ENCODE measurements at regions not wholly inside any gene's neighbourhood (a gene's known extent, or its start where the extent isn't known, plus 50 kb on each side); places are given as distances from the start of the nearest gene placed in this dataset.

DNA sequence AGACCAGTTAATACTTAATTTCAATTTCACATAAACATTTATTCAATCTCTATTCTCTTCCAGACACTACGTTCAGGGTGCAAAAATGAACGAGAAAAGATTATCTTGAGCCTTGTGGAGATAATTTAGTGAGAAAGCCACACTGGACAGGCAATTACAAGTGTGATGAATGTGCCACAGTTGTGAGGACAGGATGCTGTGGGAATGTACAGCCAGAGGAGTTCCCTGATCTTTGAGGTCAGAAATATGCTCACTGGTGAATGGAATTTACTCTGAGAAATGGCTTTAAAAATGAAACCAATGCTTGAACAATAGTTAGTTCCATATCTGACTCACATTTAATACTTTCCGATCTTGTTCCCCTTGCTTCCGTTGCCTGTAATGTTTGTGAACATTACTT is 864.8 kb downstream of the GATA3 start:
- H3K27ac ChIP-seq (replicated peaks) = no peak overlapping the region
- no peak overlapping the region for H3K4me3 ChIP-seq (replicated peaks; ENCODE audit: insufficient read depth, low read length)
- DNase-seq (ENCODE audit: low read depth in 1 of 2, low spot score in 1 of 2) = no peak
- no peak for TF ChIP-seq POLR2AphosphoS5 (IDR thresholded peaks at IDR 0.05; ENCODE audit: low read depth)
- TF ChIP-seq GABPA (IDR thresholded peaks at IDR 0.05; ENCODE audit: low read depth) = no peak
- TF ChIP-seq, protein P1, sequence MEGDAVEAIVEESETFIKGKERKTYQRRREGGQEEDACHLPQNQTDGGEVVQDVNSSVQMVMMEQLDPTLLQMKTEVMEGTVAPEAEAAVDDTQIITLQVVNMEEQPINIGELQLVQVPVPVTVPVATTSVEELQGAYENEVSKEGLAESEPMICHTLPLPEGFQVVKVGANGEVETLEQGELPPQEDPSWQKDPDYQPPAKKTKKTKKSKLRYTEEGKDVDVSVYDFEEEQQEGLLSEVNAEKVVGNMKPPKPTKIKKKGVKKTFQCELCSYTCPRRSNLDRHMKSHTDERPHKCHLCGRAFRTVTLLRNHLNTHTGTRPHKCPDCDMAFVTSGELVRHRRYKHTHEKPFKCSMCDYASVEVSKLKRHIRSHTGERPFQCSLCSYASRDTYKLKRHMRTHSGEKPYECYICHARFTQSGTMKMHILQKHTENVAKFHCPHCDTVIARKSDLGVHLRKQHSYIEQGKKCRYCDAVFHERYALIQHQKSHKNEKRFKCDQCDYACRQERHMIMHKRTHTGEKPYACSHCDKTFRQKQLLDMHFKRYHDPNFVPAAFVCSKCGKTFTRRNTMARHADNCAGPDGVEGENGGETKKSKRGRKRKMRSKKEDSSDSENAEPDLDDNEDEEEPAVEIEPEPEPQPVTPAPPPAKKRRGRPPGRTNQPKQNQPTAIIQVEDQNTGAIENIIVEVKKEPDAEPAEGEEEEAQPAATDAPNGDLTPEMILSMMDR (IDR thresholded peaks at IDR 0.05; ENCODE audit: insufficient read depth, low read length) = no peak
- no peaks in the 10 kb centered on the region for H3K27me3 ChIP-seq (ENCODE audit: insufficient read depth, poor library complexity, severe bottlenecking)

DNA sequence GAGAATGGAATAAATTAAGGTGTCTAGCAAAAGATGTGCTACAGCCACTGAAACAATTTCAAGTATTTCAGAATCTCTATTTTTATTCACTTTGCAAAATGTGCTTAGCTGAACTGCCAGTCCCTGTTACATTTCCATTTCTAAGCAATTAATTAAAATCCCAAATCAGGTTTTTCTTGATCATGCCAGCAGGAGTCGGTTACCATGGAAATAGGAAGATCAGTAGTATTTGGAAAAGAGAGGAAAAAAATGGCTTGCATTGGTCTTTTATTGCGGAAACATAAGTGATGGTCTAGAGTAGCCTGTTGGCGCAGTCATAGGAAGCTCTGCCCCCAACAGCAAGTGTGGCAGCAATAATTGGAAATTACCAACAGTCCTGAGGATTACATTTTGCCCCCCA is 867.1 kb downstream of the GATA3 start:
- no peak for DNase-seq (ENCODE audit: low read depth in 1 of 2, low spot score in 1 of 2)
- Histone ChIP-seq H3K27ac (replicated peaks) (no peak overlapping the region), H3K4me3 (replicated peaks; ENCODE audit: insufficient read depth, low read length) (no peak overlapping the region), H3K27me3 (ENCODE audit: insufficient read depth, poor library complexity, severe bottlenecking) (no peaks in the 10 kb centered on the region)
- TF ChIP-seq, protein P1 (IDR thresholded peaks at IDR 0.05; ENCODE audit: insufficient read depth, low read length) = no peak
- TF ChIP-seq POLR2AphosphoS5 (IDR thresholded peaks at IDR 0.05; ENCODE audit: low read depth) (no peak), SPI1 (IDR thresholded peaks at IDR 0.05; ENCODE audit: borderline replicate concordance, low read depth) (no peak), GABPA (IDR thresholded peaks at IDR 0.05; ENCODE audit: low read depth) (no peak)
- TF ChIP-seq, protein P2, sequence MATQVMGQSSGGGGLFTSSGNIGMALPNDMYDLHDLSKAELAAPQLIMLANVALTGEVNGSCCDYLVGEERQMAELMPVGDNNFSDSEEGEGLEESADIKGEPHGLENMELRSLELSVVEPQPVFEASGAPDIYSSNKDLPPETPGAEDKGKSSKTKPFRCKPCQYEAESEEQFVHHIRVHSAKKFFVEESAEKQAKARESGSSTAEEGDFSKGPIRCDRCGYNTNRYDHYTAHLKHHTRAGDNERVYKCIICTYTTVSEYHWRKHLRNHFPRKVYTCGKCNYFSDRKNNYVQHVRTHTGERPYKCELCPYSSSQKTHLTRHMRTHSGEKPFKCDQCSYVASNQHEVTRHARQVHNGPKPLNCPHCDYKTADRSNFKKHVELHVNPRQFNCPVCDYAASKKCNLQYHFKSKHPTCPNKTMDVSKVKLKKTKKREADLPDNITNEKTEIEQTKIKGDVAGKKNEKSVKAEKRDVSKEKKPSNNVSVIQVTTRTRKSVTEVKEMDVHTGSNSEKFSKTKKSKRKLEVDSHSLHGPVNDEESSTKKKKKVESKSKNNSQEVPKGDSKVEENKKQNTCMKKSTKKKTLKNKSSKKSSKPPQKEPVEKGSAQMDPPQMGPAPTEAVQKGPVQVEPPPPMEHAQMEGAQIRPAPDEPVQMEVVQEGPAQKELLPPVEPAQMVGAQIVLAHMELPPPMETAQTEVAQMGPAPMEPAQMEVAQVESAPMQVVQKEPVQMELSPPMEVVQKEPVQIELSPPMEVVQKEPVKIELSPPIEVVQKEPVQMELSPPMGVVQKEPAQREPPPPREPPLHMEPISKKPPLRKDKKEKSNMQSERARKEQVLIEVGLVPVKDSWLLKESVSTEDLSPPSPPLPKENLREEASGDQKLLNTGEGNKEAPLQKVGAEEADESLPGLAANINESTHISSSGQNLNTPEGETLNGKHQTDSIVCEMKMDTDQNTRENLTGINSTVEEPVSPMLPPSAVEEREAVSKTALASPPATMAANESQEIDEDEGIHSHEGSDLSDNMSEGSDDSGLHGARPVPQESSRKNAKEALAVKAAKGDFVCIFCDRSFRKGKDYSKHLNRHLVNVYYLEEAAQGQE (IDR thresholded peaks at IDR 0.05; ENCODE audit: insufficient replicate concordance, low read depth) = no peak

DNA sequence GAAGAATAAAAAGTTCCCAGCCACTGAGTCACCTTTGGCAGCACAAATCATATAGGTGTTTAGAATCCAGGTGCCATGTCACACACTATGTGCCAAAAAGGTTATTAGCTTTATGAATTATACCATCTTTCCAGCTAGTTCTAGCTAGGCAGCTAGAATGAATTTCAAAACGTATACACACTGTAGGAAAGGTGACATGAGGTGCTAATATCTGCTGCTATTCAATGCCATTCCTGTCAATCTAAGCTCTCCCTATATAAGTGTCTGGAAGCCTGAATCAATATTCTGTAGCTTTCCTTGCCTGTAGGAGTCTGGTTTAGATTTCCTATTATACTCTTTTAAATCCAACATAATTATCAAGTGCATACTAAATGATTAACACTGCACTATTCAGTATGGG is 868.6 kb downstream of the GATA3 start:
- no peak overlapping the region for H3K27ac ChIP-seq (replicated peaks)
- no peak for DNase-seq (ENCODE audit: low read depth in 1 of 2, low spot score in 1 of 2)
- TF ChIP-seq SPI1 (IDR thresholded peaks at IDR 0.05; ENCODE audit: borderline replicate concordance, low read depth) = no peak
- no peak for TF ChIP-seq POLR2AphosphoS5 (IDR thresholded peaks at IDR 0.05; ENCODE audit: low read depth)
- TF ChIP-seq GABPA (IDR thresholded peaks at IDR 0.05; ENCODE audit: low read depth) = no peak
- TF ChIP-seq, protein P2 (IDR thresholded peaks at IDR 0.05; ENCODE audit: insufficient replicate concordance, low read depth) = no peak
- TF ChIP-seq, protein P1 (IDR thresholded peaks at IDR 0.05; ENCODE audit: insufficient read depth, low read length) = no peak
- no peak overlapping the region for H3K4me3 ChIP-seq (replicated peaks; ENCODE audit: insufficient read depth, low read length)
- H3K27me3 ChIP-seq (ENCODE audit: insufficient read depth, poor library complexity, severe bottlenecking) = no peaks in the 10 kb centered on the region

DNA sequence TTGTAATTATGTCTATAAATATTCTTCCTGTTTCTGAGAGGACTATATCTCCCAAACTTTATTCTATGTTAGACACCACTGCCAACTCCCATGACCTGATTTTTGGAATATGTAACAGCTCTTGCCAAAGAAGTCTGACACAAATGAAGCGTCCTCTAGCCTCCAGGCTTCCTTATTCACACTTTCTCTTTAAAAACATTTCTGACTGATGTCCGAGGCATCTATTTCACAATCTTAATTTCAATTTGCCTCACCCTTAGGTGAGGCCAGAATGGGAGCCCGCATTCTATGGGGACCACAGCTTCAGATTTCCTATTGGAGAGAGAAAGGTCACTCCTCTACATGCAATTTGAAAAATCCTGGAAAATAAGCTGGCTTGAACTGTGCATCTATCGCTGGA is 873.2 kb downstream of the GATA3 start:
- no peak overlapping the region for H3K27ac ChIP-seq (replicated peaks)
- TF ChIP-seq GABPA (IDR thresholded peaks at IDR 0.05; ENCODE audit: low read depth) = no peak
- TF ChIP-seq, protein P1 (IDR thresholded peaks at IDR 0.05; ENCODE audit: insufficient read depth, low read length) = no peak
- TF ChIP-seq, protein P2 (IDR thresholded peaks at IDR 0.05; ENCODE audit: insufficient replicate concordance, low read depth) = no peak
- no peak for TF ChIP-seq SPI1 (IDR thresholded peaks at IDR 0.05; ENCODE audit: borderline replicate concordance, low read depth)
- TF ChIP-seq POLR2AphosphoS5 (IDR thresholded peaks at IDR 0.05; ENCODE audit: low read depth) = no peak
- DNase-seq (ENCODE audit: low read depth in 1 of 2, low spot score in 1 of 2) = no peak
- no peak overlapping the region for H3K4me3 ChIP-seq (replicated peaks; ENCODE audit: insufficient read depth, low read length)
- no peaks in the 10 kb centered on the region for H3K27me3 ChIP-seq (ENCODE audit: insufficient read depth, poor library complexity, severe bottlenecking)

Data from HL-60 (cell line).